ENCODE measurements at regions not wholly inside any gene's neighbourhood (a gene's known extent, or its start where the extent isn't known, plus 50 kb on each side); places are given as distances from the start of the nearest gene placed in this dataset.

DNA sequence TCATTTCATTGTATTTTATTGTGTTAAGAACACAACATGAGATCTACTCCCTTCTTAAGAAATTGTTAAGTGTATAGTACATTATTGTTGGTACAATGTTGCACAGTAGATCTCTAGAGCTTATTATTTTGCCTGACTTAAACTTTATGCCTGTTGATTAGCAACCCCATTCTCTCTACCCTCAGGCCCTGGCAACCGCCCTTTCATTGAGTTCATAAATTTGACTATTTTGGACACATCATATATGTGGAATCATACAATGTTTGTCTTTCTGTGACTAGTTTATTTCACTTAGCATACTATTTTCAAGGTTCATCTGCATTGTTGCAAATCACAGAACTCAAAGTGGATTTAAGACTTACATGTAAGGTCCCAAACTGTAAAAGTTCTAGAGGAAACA lies 222.1 kb downstream of the IL15 start:
- TF ChIP-seq, protein P1, sequence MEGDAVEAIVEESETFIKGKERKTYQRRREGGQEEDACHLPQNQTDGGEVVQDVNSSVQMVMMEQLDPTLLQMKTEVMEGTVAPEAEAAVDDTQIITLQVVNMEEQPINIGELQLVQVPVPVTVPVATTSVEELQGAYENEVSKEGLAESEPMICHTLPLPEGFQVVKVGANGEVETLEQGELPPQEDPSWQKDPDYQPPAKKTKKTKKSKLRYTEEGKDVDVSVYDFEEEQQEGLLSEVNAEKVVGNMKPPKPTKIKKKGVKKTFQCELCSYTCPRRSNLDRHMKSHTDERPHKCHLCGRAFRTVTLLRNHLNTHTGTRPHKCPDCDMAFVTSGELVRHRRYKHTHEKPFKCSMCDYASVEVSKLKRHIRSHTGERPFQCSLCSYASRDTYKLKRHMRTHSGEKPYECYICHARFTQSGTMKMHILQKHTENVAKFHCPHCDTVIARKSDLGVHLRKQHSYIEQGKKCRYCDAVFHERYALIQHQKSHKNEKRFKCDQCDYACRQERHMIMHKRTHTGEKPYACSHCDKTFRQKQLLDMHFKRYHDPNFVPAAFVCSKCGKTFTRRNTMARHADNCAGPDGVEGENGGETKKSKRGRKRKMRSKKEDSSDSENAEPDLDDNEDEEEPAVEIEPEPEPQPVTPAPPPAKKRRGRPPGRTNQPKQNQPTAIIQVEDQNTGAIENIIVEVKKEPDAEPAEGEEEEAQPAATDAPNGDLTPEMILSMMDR (conservative IDR thresholded peaks at IDR 0.05) = no peak
- TF ChIP-seq EZH2 (IDR thresholded peaks at IDR 0.05; ENCODE audit: low read depth) = no peak
